CD4-positive, alpha-beta T cell treated with Interleukin-17A for 1 hour (primary cell): ENCODE measurements at regions not wholly inside any gene's neighbourhood (a gene's known extent, or its start where the extent isn't known, plus 50 kb on each side); places are given as distances from the start of the nearest gene placed in this dataset.
"Not testable (repeated sequence)": the region's sequence is repeated elsewhere in the genome, so short reads cannot be mapped to it uniquely, and the experiment has no call there.

Experiments
- DNase-seq: peaks from one replicate; pipeline ENCODE4 v3.0.0-alpha.2; 2020

GRCh38 chr7:79619216-79619615 is 165.7 kb upstream of the MAGI2 start:
- no peak for DNase-seq

GRCh38 chr7:79615871-79616640 is 162.6 kb upstream of the MAGI2 start:
- DNase-seq, result no peak

- DNase-seq, result no peak
Measured at GRCh38 chr7:79615466-79615865, 162.0 kb upstream of the MAGI2 start.

- no peak for DNase-seq
Measured at GRCh38 chr7:79612903-79613302, 159.4 kb upstream of the MAGI2 start.

GRCh38 chr7:79612022-79612421 is 158.6 kb upstream of the MAGI2 start:
- DNase-seq, result no peak

- DNase-seq, result no peak
Measured at GRCh38 chr7:79610748-79611304, 157.4 kb upstream of the MAGI2 start.

GRCh38 chr7:79610313-79610712 is 156.8 kb upstream of the MAGI2 start:
- no peak for DNase-seq

- DNase-seq, result no peak
Measured at GRCh38 chr7:79608005-79608404, 154.5 kb upstream of the MAGI2 start.

GRCh38 chr7:79604841-79605240 is 151.4 kb upstream of the MAGI2 start:
- DNase-seq, result no peak

GRCh38 chr7:79598351-79598750 is 144.9 kb upstream of the MAGI2 start:
- no peak for DNase-seq

GRCh38 chr7:79594671-79595070 is 141.2 kb upstream of the MAGI2 start:
- DNase-seq, result not testable (repeated sequence)

- DNase-seq, result no peak
Measured at GRCh38 chr7:79593866-79594301, 140.4 kb upstream of the MAGI2 start.

- no peak for DNase-seq
Measured at GRCh38 chr7:79590916-79591623, 137.6 kb upstream of the MAGI2 start.

GRCh38 chr7:79590391-79590790 is 136.9 kb upstream of the MAGI2 start:
- DNase-seq, result no peak

GRCh38 chr7:79570903-79571302 is 117.4 kb upstream of the MAGI2 start:
- DNase-seq, result no peak

GRCh38 chr7:79563821-79564522 is 110.5 kb upstream of the MAGI2 start:
- DNase-seq, result no peak

GRCh38 chr7:79555571-79555970 is 102.1 kb upstream of the MAGI2 start:
- no peak for DNase-seq

- DNase-seq, result no peak
Measured at GRCh38 chr7:79553811-79554555, 100.5 kb upstream of the MAGI2 start.

GRCh38 chr7:79552463-79552862 is 99.0 kb upstream of the MAGI2 start:
- DNase-seq, result no peak

- DNase-seq, result no peak
Measured at GRCh38 chr7:79548727-79549126, 95.3 kb upstream of the MAGI2 start.

GRCh38 chr7:79547132-79547531 is 93.7 kb upstream of the MAGI2 start:
- no peak for DNase-seq

GRCh38 chr7:79540592-79540991 is 87.1 kb upstream of the MAGI2 start:
- DNase-seq, result no peak

- DNase-seq, result no peak
Measured at GRCh38 chr7:79534128-79534527, 80.7 kb upstream of the MAGI2 start.
